DND-41 (cell line): ENCODE measurements at regions not wholly inside any gene's neighbourhood (a gene's known extent, or its start where the extent isn't known, plus 50 kb on each side); places are given as distances from the start of the nearest gene placed in this dataset.

ENCODE experiments used
- ATAC-seq: fragments of 200-7000 bp; cut with Tn5 transposase; 3 replicates; pipeline ENCODE4 v1.9.1; 2021; ENCODE audit warnings: low read depth; ENCODE audit not compliant: insufficient read depth
- DNase-seq: peaks from one replicate; pipeline ENCODE4 v3.0.0-alpha.2; 2020
- H2AFZ ChIP-seq: 2 replicates; pipeline ENCODE4 v1.6.0; 2012; ENCODE audit warnings: low read depth, low read length
- H3K27ac ChIP-seq: 2 replicates; pipeline ENCODE4 v1.5.1; 2012; ENCODE audit warnings: low read length, inconsistent platforms
- H3K27me3 ChIP-seq: fragments of 200-600 bp; sonication (generic); 2 replicates; pipeline ENCODE4 v1.6.0; 2012; ENCODE audit warnings: low read length, mild to moderate bottlenecking, inconsistent platforms; ENCODE audit not compliant: insufficient read depth, poor library complexity
- H3K36me3 ChIP-seq: 2 replicates; pipeline ENCODE4 v1.5.1; 2012; ENCODE audit warnings: low read length, inconsistent platforms; ENCODE audit not compliant: insufficient read depth
- H3K4me1 ChIP-seq: 2 replicates; pipeline ENCODE4 v1.5.1; 2012; ENCODE audit warnings: mild to moderate bottlenecking, low read length; ENCODE audit not compliant: insufficient read depth
- H3K4me2 ChIP-seq: 2 replicates; pipeline ENCODE4 v1.6.0; 2012; ENCODE audit warnings: mild to moderate bottlenecking, moderate library complexity, low read length, inconsistent platforms; ENCODE audit not compliant: insufficient read depth
- H3K4me3 ChIP-seq, 2 experiments: fragments of 200-600 bp in 1 of 2; shearing (Covaris generic) in 1 of 2; 2 replicates each; pipeline ENCODE4 v1.5.1; 2012 to 2016; ENCODE audit warnings: inconsistent platforms in 2 of 2, low read length in 2 of 2, mild to moderate bottlenecking in 2 of 2, low read depth in 1 of 2, moderate library complexity in 1 of 2
- H3K79me2 ChIP-seq: 2 replicates; pipeline ENCODE4 v1.6.0; 2012; ENCODE audit warnings: low read length, inconsistent platforms; ENCODE audit not compliant: insufficient read depth
- H3K9ac ChIP-seq: 2 replicates; pipeline ENCODE4 v1.6.0; 2012; ENCODE audit warnings: low read depth, mild to moderate bottlenecking, inconsistent platforms, low read length, moderate library complexity
- H3K9me3 ChIP-seq: 2 replicates; pipeline ENCODE4 v1.5.1; 2012; ENCODE audit warnings: low read length, moderate library complexity, mild to moderate bottlenecking, inconsistent platforms; ENCODE audit not compliant: insufficient read depth, severe bottlenecking
- H4K20me1 ChIP-seq: 2 replicates; pipeline ENCODE4 v1.6.0; 2012; ENCODE audit warnings: low read length; ENCODE audit not compliant: insufficient read depth
- EZH2 ChIP-seq: IDR thresholded peaks from 3 replicates; pipeline ENCODE4 v1.6.1; 2012; ENCODE audit warnings: borderline replicate concordance, low read depth, mild to moderate bottlenecking, moderate library complexity, low read length, inconsistent platforms; ENCODE audit not compliant: severe bottlenecking
- TF ChIP-seq, protein P1 (sequence below): IDR thresholded peaks from 2 replicates; pipeline ENCODE4 v1.5.1; 2012; ENCODE audit warnings: borderline replicate concordance, low read length, moderate library complexity, mild to moderate bottlenecking; ENCODE audit not compliant: poor library complexity, severe bottlenecking; ENCODE audit errors: extremely low read depth

DNA sequence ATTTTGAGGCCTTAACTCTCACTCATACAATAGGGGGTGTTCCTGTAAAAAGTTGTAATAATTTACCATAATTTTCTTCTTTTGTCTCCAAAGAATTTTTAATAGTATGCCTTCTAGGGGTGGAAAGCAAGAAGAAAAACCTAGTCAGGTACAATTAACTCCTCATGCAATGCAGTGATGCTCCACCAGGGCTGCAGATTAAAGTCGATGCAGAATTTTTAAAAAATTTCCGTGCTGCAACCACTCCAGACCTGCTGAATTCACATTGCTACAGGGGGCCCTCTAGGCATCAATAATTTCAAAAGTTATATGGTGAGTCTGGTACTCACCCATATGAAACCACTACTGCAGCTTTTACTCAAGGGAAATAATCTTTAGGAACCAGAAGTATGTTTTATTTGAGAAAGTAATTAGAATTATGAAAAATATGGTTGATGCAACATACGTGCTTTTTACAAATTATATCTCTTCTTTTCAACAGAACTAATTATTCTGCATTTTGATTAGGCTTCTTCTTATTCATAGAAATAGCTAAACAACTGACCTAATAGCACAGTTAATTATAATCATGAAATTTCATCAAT, 353.2 kb downstream of the BCAT1 start:
- no peak overlapping the region for H3K4me2 ChIP-seq
- ATAC-seq (peak; percentile 44; the same call in 1 of the 3 replicates), DNase-seq (peak; percentile 24)
- no peaks in the 10 kb centered on the region for H3K9me3 ChIP-seq
- no peak overlapping the region for H3K4me3 ChIP-seq
- H3K27me3 ChIP-seq: no peaks in the 10 kb centered on the region
- no peak overlapping the region for H3K9ac ChIP-seq
- peaks cover 5% of the 10 kb centered on the region for H3K36me3 ChIP-seq
- no peak overlapping the region for H3K27ac ChIP-seq
- TF ChIP-seq EZH2: no peak
- TF ChIP-seq, protein P1, sequence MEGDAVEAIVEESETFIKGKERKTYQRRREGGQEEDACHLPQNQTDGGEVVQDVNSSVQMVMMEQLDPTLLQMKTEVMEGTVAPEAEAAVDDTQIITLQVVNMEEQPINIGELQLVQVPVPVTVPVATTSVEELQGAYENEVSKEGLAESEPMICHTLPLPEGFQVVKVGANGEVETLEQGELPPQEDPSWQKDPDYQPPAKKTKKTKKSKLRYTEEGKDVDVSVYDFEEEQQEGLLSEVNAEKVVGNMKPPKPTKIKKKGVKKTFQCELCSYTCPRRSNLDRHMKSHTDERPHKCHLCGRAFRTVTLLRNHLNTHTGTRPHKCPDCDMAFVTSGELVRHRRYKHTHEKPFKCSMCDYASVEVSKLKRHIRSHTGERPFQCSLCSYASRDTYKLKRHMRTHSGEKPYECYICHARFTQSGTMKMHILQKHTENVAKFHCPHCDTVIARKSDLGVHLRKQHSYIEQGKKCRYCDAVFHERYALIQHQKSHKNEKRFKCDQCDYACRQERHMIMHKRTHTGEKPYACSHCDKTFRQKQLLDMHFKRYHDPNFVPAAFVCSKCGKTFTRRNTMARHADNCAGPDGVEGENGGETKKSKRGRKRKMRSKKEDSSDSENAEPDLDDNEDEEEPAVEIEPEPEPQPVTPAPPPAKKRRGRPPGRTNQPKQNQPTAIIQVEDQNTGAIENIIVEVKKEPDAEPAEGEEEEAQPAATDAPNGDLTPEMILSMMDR: peak; percentile 55
- peaks cover 34% of the 10 kb centered on the region for H3K4me1 ChIP-seq
- no peak overlapping the region for H2AFZ ChIP-seq
- H3K79me2 ChIP-seq: peaks cover 21% of the 10 kb centered on the region
- H4K20me1 ChIP-seq: no peaks in the 10 kb centered on the region

DNA sequence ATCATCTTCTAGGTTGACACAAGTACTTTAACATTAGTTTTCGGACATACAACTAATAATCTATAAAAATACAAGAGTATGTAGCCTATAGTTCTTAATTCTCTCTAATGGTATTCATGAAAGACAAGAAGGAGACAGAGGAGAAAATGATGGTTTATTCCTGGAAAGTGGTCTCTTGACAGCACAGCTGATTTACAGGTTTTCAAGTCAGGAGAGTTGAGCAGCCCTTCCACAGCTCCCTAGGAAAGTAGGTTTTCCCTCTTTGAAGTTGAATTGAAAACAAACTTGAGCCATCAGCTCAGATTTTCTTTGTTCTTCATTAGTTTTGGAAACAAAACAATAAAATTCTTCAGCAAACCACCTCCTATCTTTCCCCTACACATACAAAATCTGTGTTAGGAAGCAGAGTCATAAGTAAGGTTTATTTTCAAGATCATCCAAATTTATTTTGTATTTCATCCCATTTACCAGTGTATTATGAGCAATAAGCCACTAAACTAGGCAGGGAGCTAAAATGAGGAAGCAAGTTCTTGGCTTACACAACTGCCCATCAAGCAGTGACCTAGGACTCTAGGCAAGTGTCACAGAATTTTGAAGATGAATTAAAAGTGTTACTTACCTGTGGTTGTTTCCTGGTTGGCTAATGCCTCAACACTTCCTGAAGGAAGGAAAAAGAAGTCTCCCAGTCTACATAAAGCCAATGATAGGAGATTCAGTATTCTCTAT, 357.0 kb downstream of the BCAT1 start:
- DNase-seq: no peak
- H3K4me2 ChIP-seq: no peak overlapping the region
- no peak overlapping the region for H3K9ac ChIP-seq
- H3K27me3 ChIP-seq: no peaks in the 10 kb centered on the region
- no peak overlapping the region for H3K4me3 ChIP-seq
- TF ChIP-seq, protein P1: no peak
- TF ChIP-seq EZH2: no peak
- H3K9me3 ChIP-seq: no peaks in the 10 kb centered on the region
- H3K79me2 ChIP-seq: peaks cover 2% of the 10 kb centered on the region
- no peak overlapping the region for H3K27ac ChIP-seq
- H4K20me1 ChIP-seq: no peaks in the 10 kb centered on the region
- no peak for ATAC-seq
- H2AFZ ChIP-seq: no peak overlapping the region
- H3K4me1 ChIP-seq: peaks cover 19% of the 10 kb centered on the region; the same call in 1 of the 2 replicates
- H3K36me3 ChIP-seq: no peaks in the 10 kb centered on the region

- no peak overlapping the region for H3K4me2 ChIP-seq
- no peak overlapping the region for H3K9ac ChIP-seq
- no peaks in the 10 kb centered on the region for H3K27me3 ChIP-seq
- H3K4me1 ChIP-seq: peaks cover 14% of the 10 kb centered on the region; the same call in 1 of the 2 replicates
- TF ChIP-seq, protein P1: no peak
- no peak for TF ChIP-seq EZH2
- H3K36me3 ChIP-seq: no peaks in the 10 kb centered on the region
- H3K27ac ChIP-seq: no peak overlapping the region
- H3K9me3 ChIP-seq: no peaks in the 10 kb centered on the region
- no peaks in the 10 kb centered on the region; the same call in 1 of the 2 replicates for H3K79me2 ChIP-seq
- H3K4me3 ChIP-seq: no peak overlapping the region
- ATAC-seq: no peak
- no peak overlapping the region for H2AFZ ChIP-seq
- DNase-seq: no peak
- no peaks in the 10 kb centered on the region for H4K20me1 ChIP-seq
Observed at GRCh38 chr12:24591079-24591626, 357.7 kb downstream of the BCAT1 start.
